Liver (tissue), 8 donors: ENCODE measurements at regions not wholly inside any gene's neighbourhood (a gene's known extent, or its start where the extent isn't known, plus 50 kb on each side); places are given as distances from the start of the nearest gene placed in this dataset.

ENCODE experiments used
- DNase-seq: peaks from one replicate; pipeline ENCODE4 v3.0.0-alpha.2; 2017; ENCODE audit warnings: low spot score
- H3K27ac ChIP-seq, 2 donors: one replicate each; pipeline ENCODE4 v1.7.0; 2013; ENCODE audit warnings: inconsistent platforms in 2 of 2, low read length in 2 of 2, control low read depth in 1 of 2, low read depth in 1 of 2, mild to moderate bottlenecking in 1 of 2
- H3K27me3 ChIP-seq, 4 donors: one replicate each; pipeline versions ENCODE4 v1.6.1 to v1.7.0; 2013; ENCODE audit warnings: low read length in 3 of 4, inconsistent platforms in 1 of 4, mild to moderate bottlenecking in 1 of 4, moderate library complexity in 1 of 4; ENCODE audit not compliant: control insufficient read depth in 4 of 4, insufficient read depth in 4 of 4
- H3K36me3 ChIP-seq, 4 donors: one replicate each; pipeline versions ENCODE4 v1.6.1 to v1.7.0; 2013; ENCODE audit warnings: low read length in 3 of 4, mild to moderate bottlenecking in 3 of 4, low read depth in 1 of 4, moderate library complexity in 1 of 4; ENCODE audit not compliant: control insufficient read depth in 4 of 4, insufficient read depth in 3 of 4
- H3K4me1 ChIP-seq, 4 donors: one replicate each; pipeline versions ENCODE4 v1.6.1 to v1.7.0; 2013; ENCODE audit warnings: low read length in 3 of 4, mild to moderate bottlenecking in 3 of 4, moderate library complexity in 1 of 4; ENCODE audit not compliant: control insufficient read depth in 4 of 4, insufficient read depth in 4 of 4
- H3K4me3 ChIP-seq, 3 donors: one replicate each; pipeline versions ENCODE4 v1.6.1 to v1.7.0; 2013; ENCODE audit warnings: low read length in 3 of 3, control low read depth in 1 of 3, low read depth in 1 of 3, mild to moderate bottlenecking in 1 of 3
- H3K9ac ChIP-seq, 2 donors: one replicate each; pipeline ENCODE4 v1.7.0; 2013; ENCODE audit warnings: low read length in 2 of 2, mild to moderate bottlenecking in 2 of 2, moderate library complexity in 2 of 2, control low read depth in 1 of 2, low read depth in 1 of 2
- H3K9me3 ChIP-seq, 4 donors: one replicate each; pipeline versions ENCODE4 v1.6.1 to v1.7.0; 2013; ENCODE audit warnings: low read length in 3 of 4; ENCODE audit not compliant: control insufficient read depth in 4 of 4
- EGR1 ChIP-seq, 2 donors: IDR thresholded peaks; 2 replicates each; pipeline ENCODE4 v1.6.1; 2016 to 2018; ENCODE audit warnings: antibody characterized with exemption in 2 of 2, low read depth in 2 of 2
- FOXA1 ChIP-seq: IDR thresholded peaks from 2 replicates; pipeline ENCODE4 v1.6.1; 2016; ENCODE audit warnings: antibody characterized with exemption
- HNF4G ChIP-seq: IDR thresholded peaks from 2 replicates; pipeline ENCODE4 v1.6.1; 2016; ENCODE audit warnings: antibody characterized with exemption
- JUND ChIP-seq, 2 donors: IDR thresholded peaks; 2 replicates each; pipeline ENCODE4 v1.6.1; 2016; ENCODE audit warnings: antibody characterized with exemption in 2 of 2
- NR2F2 ChIP-seq: IDR thresholded peaks from 2 replicates; pipeline ENCODE4 v1.6.1; 2016; ENCODE audit warnings: antibody characterized with exemption
- RAD21 ChIP-seq, 2 donors: IDR thresholded peaks; 2 replicates each; pipeline ENCODE4 v1.6.1; 2016; ENCODE audit warnings: antibody characterized with exemption in 2 of 2, mild to moderate bottlenecking in 2 of 2
- SP1 ChIP-seq: IDR thresholded peaks from 2 replicates; pipeline ENCODE4 v1.6.1; 2018; ENCODE audit warnings: antibody characterized with exemption, mild to moderate bottlenecking
- TAF1 ChIP-seq: conservative IDR thresholded peaks from 2 replicates; pipeline ENCODE4 v1.6.1; 2016; ENCODE audit warnings: antibody characterized with exemption, mild to moderate bottlenecking
- YY1 ChIP-seq: IDR thresholded peaks from 2 replicates; pipeline ENCODE4 v1.6.1; 2016; ENCODE audit warnings: antibody characterized with exemption, mild to moderate bottlenecking
- WGBS: extraction: QIAGEN DNeasy Blood & Tissue Kit; methylation state at CpG from one replicate; pipeline ENCODE4 v1.1.7; 2013; 5-methylcytosine and 5-hydroxymethylcytosine counted together
- TF ChIP-seq, protein P1 (sequence below): IDR thresholded peaks from 2 replicates; pipeline ENCODE4 v1.6.1; 2016; ENCODE audit warnings: antibody characterized with exemption
- TF ChIP-seq, protein P2 (sequence below): IDR thresholded peaks from 2 replicates; pipeline ENCODE4 v1.6.1; 2016; ENCODE audit warnings: antibody characterized with exemption
- TF ChIP-seq, protein P3 (sequence below): IDR thresholded peaks from 2 replicates; pipeline ENCODE4 v1.6.1; 2016; ENCODE audit warnings: antibody characterized with exemption, mild to moderate bottlenecking
- TF ChIP-seq, protein P4 (sequence below): fragments of 150-350 bp; IDR thresholded peaks from 2 replicates; pipeline ENCODE4 v1.5.1; 2017; ENCODE audit warnings: improper control_type of control experiment, low read depth, low read length; ENCODE audit not compliant: missing input control
- donor health status: healthy.
- donor health status: healthy.
- donor health status: healthy.
- donor health status: healthy.
- donor health status: healthy.

DNA sequence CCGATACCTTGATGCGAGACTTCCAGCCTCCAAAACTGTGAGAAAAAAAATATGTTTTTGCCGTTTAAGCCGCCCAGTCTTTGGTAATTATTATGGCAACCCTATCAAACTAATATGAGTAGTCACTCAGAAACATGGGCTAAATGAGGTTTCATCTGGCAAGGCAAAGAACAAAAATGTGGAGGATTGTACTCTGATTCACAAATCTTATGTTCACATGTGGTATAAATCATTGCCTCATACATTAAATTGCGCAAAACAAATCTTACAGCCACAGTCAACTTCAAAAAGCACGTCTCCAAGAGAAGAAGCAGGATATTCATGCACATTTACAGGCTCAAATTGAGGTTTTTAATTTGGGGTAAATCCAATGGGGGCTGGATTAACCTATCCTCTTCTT is 1435.4 kb upstream of the LRRTM1 start:
- Histone ChIP-seq H3K4me1 (no peaks in the 10 kb centered on the region), H3K9ac (no peak overlapping the region), H3K9me3 (no peaks in the 10 kb centered on the region), H3K27ac (no peak overlapping the region), H3K27me3 (no peaks in the 10 kb centered on the region), H3K36me3 (no peaks in the 10 kb centered on the region), H3K4me3 (no peak overlapping the region)
- TF ChIP-seq, protein P1, sequence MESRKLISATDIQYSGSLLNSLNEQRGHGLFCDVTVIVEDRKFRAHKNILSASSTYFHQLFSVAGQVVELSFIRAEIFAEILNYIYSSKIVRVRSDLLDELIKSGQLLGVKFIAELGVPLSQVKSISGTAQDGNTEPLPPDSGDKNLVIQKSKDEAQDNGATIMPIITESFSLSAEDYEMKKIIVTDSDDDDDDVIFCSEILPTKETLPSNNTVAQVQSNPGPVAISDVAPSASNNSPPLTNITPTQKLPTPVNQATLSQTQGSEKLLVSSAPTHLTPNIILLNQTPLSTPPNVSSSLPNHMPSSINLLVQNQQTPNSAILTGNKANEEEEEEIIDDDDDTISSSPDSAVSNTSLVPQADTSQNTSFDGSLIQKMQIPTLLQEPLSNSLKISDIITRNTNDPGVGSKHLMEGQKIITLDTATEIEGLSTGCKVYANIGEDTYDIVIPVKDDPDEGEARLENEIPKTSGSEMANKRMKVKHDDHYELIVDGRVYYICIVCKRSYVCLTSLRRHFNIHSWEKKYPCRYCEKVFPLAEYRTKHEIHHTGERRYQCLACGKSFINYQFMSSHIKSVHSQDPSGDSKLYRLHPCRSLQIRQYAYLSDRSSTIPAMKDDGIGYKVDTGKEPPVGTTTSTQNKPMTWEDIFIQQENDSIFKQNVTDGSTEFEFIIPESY, result no peak
- TF ChIP-seq NR2F2 (no peak), FOXA1 (no peak), RAD21 (IDR thresholded peaks at IDR 0.05) (no peak)
- DNase-seq, result no peak
- 83% methylated on average over 6 of the region's 6 CpGs for WGBS

DNA sequence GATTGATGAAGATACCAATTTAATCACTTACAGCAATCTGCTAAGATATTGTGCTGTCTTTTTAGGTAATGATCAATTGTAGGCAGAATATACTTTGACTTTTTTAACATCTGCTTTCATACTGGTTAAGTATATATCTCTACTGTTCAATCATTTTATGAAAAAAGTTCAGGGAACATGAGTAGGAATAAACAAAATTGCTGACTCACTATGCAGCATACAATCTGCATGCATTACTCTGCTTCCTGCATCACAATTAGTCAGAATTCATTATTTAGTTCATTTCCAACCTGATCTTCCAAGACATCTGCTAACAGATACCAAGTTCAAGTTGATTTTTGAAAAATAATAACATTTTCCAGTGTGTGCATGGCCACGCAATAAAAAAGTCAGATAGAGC is 1430.4 kb upstream of the LRRTM1 start:
- WGBS, result 83% methylated on average over 1 of the region's 1 CpG
- no peaks in the 10 kb centered on the region for H3K4me1 ChIP-seq
- no peak overlapping the region for H3K9ac ChIP-seq

More for the DNA sequence above, 1430.4 kb upstream of the LRRTM1 start:
- Histone ChIP-seq H3K4me3 (no peak overlapping the region), H3K9me3 (no peaks in the 10 kb centered on the region), H3K27me3 (no peaks in the 10 kb centered on the region), H3K36me3 (no peaks in the 10 kb centered on the region), H3K27ac (no peak overlapping the region)
- no peak for TF ChIP-seq TAF1
- TF ChIP-seq EGR1 (IDR thresholded peaks at IDR 0.05; ENCODE audit: low read depth in 2 of 2), result no peak
- no peak for TF ChIP-seq NR2F2
- TF ChIP-seq, protein P2, sequence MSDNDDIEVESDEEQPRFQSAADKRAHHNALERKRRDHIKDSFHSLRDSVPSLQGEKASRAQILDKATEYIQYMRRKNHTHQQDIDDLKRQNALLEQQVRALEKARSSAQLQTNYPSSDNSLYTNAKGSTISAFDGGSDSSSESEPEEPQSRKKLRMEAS, result no peak
- no peak for TF ChIP-seq SP1
- TF ChIP-seq, protein P3, sequence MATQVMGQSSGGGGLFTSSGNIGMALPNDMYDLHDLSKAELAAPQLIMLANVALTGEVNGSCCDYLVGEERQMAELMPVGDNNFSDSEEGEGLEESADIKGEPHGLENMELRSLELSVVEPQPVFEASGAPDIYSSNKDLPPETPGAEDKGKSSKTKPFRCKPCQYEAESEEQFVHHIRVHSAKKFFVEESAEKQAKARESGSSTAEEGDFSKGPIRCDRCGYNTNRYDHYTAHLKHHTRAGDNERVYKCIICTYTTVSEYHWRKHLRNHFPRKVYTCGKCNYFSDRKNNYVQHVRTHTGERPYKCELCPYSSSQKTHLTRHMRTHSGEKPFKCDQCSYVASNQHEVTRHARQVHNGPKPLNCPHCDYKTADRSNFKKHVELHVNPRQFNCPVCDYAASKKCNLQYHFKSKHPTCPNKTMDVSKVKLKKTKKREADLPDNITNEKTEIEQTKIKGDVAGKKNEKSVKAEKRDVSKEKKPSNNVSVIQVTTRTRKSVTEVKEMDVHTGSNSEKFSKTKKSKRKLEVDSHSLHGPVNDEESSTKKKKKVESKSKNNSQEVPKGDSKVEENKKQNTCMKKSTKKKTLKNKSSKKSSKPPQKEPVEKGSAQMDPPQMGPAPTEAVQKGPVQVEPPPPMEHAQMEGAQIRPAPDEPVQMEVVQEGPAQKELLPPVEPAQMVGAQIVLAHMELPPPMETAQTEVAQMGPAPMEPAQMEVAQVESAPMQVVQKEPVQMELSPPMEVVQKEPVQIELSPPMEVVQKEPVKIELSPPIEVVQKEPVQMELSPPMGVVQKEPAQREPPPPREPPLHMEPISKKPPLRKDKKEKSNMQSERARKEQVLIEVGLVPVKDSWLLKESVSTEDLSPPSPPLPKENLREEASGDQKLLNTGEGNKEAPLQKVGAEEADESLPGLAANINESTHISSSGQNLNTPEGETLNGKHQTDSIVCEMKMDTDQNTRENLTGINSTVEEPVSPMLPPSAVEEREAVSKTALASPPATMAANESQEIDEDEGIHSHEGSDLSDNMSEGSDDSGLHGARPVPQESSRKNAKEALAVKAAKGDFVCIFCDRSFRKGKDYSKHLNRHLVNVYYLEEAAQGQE, result no peak
- no peak for TF ChIP-seq JUND (IDR thresholded peaks at IDR 0.05)
- TF ChIP-seq YY1, result no peak
- no peak for TF ChIP-seq HNF4G
- TF ChIP-seq, protein P4, sequence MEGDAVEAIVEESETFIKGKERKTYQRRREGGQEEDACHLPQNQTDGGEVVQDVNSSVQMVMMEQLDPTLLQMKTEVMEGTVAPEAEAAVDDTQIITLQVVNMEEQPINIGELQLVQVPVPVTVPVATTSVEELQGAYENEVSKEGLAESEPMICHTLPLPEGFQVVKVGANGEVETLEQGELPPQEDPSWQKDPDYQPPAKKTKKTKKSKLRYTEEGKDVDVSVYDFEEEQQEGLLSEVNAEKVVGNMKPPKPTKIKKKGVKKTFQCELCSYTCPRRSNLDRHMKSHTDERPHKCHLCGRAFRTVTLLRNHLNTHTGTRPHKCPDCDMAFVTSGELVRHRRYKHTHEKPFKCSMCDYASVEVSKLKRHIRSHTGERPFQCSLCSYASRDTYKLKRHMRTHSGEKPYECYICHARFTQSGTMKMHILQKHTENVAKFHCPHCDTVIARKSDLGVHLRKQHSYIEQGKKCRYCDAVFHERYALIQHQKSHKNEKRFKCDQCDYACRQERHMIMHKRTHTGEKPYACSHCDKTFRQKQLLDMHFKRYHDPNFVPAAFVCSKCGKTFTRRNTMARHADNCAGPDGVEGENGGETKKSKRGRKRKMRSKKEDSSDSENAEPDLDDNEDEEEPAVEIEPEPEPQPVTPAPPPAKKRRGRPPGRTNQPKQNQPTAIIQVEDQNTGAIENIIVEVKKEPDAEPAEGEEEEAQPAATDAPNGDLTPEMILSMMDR, result no peak
- no peak for DNase-seq
